SJCRH30 (cell line): ENCODE measurements at regions not wholly inside any gene's neighbourhood (a gene's known extent, or its start where the extent isn't known, plus 50 kb on each side); places are given as distances from the start of the nearest gene placed in this dataset.
"Not testable (repeated sequence)": the region's sequence is repeated elsewhere in the genome, so short reads cannot be mapped to it uniquely, and the experiment has no call there.

Source experiments
- DNase-seq, 2 experiments: peaks; one replicate each; pipeline ENCODE4 v3.0.0-alpha.2; 2015 to 2020
- H3K27ac ChIP-seq: fragments of 250-450 bp; sonication (Bioruptor Pico); 2 replicates; pipeline ENCODE4 v1.5.1; 2020; ENCODE audit warnings: mild to moderate bottlenecking, moderate library complexity
- H3K27me3 ChIP-seq: fragments of 250-450 bp; sonication (Bioruptor Pico); 2 replicates; pipeline ENCODE4 v1.5.1; 2020; ENCODE audit warnings: mild to moderate bottlenecking, moderate library complexity
- H3K36me3 ChIP-seq: fragments of 250-450 bp; sonication (Bioruptor Pico); 2 replicates; pipeline ENCODE4 v1.5.1; 2020; ENCODE audit warnings: mild to moderate bottlenecking, moderate library complexity
- H3K4me1 ChIP-seq: fragments of 250-450 bp; sonication (Bioruptor Pico); 2 replicates; pipeline ENCODE4 v1.5.1; 2020; ENCODE audit warnings: mild to moderate bottlenecking, moderate library complexity
- H3K4me3 ChIP-seq: fragments of 250-450 bp; sonication (Bioruptor Pico); 2 replicates; pipeline ENCODE4 v1.5.1; 2020; ENCODE audit warnings: mild to moderate bottlenecking, moderate library complexity
- H3K9me3 ChIP-seq: fragments of 250-450 bp; sonication (Bioruptor Pico); replicated peaks from 2 replicates; pipeline ENCODE4 v1.5.1; 2020; ENCODE audit warnings: mild to moderate bottlenecking, moderate library complexity

DNA sequence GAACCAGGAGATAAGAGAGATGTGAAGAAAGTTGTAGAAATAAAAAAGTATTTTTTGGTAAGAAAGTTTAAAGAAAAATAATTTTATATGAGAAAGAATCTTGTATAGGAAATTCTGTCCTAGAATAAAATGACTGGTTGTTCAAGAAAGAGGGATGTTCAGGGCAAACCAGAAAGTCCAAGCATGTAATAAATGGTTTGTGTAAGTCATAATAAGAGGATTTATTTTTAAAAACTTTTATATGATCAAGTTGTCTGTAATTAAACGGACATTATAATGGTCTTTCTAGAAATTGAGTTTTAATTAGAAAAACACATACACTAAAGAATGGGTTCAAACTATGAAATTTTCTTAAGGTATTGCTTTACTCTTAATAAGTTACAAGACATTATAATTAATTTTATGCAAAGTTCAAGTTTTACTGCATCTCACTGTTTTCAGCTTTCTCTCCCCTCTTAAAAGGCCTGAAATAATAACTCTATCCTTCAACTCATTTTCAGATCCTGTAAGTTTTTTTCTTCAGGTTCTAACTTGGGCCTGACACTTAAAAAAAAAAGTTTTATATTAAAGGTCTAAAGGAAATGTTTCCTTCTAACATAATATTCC, 56.1 kb upstream of the ZNF300 start:
- peaks cover 26% of the 10 kb centered on the region for H3K9me3 ChIP-seq
- no peak overlapping the region for H3K27ac ChIP-seq
- H3K27me3 ChIP-seq, result no peaks in the 10 kb centered on the region
- no peaks in the 10 kb centered on the region for H3K36me3 ChIP-seq
- no peak overlapping the region for H3K4me3 ChIP-seq
- H3K4me1 ChIP-seq, result no peaks in the 10 kb centered on the region
- DNase-seq, result peak in 1 of 2 experiments; percentile 20

DNA sequence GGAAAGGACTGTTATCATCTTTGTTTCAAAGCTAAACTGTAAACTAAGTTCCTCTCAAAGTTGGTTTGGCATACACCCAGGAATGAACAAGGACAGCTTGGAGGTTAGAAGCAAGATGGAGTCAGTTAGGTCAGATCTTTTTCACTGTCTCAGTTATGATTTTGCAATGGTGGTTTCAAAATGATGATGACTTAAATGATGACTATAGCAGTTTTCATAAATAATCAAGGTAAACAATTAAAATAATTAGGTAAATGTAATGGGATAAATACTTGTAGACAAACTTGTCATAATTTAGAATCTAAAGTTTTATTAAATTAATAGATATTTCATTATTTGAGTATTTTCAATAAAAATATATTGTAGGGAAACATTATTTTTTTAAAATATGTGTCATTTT, 55.5 kb upstream of the ZNF300 start:
- not testable (repeated sequence) for H3K27me3 ChIP-seq, H3K36me3 ChIP-seq, H3K27ac ChIP-seq, H3K4me3 ChIP-seq, H3K4me1 ChIP-seq, DNase-seq
- peaks cover 29% of the 10 kb centered on the region for H3K9me3 ChIP-seq
